CD4-positive, alpha-beta T cell treated with Interleukin-21 for 1 hour (primary cell): ENCODE measurements at regions not wholly inside any gene's neighbourhood (a gene's known extent, or its start where the extent isn't known, plus 50 kb on each side); places are given as distances from the start of the nearest gene placed in this dataset.
A peak's percentile ranks its signal among the peaks of the same experiment; 100 is the strongest.

Source experiments
- DNase-seq: peaks from one replicate; pipeline ENCODE4 v3.0.0-alpha.2; 2020

DNA sequence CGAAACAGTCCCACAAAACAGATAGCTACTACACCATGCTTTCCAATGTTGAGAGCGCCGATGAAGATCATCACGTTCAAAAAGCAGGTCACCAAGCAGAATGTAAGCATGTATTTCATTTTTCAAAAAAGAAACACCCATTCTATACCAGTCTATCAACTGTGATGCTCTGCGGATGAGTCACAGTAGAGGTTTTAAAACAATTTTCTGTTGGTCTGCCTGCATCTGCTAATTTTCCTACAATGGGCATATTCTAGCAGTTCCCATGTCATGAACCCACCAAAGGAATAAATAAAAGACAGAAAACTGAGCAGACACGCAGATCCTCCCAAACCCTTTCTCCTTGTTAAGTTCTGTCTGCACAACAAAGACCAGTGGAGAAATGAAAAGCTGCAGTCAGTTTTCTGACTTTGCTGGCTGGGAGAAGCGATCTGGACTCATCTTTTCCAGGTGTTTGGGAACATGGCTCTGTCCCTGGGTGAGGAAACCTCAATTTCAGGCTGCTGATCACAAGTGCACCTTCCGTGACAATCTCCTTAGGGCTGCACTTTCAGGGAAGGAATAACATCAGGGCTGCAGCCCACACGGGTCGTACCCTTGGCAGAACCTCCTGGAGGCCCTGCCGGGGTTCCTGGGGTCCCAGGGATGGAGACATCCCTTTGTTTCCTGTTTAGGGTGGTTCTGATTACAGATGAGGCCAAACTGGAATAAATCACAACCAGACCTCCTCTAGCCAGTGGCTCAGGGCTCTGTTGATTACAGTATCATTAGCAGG lies 200.1 kb downstream of the BMP7 start:
- no peak for DNase-seq

DNA sequence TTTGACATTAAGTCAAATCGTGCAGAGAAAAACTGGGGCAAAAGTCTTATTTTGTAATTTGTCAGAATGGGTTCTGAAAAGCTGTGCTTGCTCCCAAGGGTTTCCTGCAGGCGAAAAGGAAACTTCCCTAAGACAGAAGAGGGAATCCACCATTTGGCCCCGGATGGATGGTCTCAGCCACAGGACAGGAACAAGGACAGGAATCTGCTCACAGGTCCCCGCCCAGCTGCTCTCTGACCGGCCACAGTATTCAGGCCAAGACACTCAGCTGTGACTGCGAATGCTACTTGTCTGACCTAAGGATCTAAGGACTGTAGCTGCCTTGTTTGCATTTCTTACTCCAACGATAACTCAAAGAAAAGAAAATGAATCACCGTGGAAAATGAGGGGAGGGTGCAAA lies 197.0 kb downstream of the BMP7 start:
- no peak for DNase-seq

DNA sequence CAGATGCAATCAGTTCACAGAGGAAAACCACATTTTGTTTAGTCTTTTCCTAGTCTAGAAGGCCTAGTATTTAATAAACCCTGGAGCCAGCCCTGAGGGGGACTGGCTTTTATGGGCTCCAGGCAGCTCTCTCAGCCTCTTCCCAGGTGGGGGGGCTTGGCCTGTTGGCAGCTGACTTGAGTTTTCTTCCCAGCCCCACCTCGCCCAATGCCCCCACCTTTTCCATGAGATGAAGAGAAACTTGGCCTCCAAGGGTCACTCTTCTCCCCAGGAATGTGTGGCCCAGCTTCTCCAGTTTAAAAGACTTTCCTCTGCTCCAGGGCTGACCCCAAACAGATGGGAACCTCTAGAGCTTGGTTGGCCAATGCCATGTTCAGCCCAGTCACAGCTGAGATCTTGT lies 196.1 kb downstream of the BMP7 start:
- no peak for DNase-seq

DNA sequence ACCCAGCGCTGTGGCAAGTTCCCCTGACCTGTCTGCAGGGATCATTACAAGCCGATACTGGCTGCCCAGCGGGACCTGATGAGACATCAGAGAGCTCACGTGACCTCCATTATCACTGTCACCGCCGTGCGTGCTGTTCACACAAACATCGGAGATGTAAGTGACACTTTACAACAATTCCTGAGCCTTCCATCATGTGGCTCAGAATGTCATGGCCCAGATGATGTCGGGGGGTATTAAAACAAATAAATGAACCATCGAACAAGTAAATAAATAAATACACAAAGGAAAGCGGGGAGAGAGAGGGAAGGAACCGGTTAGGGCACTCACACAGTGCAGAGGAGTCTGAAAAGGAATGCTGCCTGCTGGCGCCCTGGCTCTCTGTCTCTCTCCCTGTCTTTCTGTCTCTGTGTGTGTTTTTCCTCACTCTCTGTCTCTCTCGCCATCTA lies 195.1 kb downstream of the BMP7 start:
- DNase-seq: no peak

DNA sequence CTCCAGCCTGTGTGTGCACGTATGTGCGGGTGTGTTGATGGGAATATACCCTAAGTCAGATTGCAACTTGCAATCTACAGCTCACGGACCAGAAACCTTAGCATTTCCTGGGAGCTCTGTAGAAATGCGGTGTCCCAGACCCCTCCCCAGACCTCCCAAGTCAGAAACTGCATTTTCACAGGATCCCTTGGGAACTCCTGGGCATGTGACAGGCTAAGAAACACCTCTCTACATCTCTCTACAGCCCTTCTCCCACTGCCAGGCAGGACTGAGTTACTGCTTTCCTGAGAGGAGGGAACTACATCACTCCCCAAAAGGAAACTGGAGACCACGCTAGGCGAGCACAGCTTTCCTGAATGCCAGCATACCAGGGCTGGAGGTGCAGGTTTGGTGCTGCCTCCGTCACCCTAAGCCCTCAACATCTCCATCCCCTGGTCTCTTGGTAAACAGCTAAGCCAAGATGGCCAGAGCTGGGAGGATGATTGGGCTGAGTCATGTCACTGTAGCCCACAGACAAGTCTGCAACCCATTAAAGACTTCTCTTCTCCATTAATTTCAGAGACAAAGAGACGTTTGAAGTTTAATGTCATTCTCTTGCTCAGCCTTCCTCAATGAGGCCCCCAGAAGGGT lies 194.4 kb downstream of the BMP7 start:
- no peak for DNase-seq

DNA sequence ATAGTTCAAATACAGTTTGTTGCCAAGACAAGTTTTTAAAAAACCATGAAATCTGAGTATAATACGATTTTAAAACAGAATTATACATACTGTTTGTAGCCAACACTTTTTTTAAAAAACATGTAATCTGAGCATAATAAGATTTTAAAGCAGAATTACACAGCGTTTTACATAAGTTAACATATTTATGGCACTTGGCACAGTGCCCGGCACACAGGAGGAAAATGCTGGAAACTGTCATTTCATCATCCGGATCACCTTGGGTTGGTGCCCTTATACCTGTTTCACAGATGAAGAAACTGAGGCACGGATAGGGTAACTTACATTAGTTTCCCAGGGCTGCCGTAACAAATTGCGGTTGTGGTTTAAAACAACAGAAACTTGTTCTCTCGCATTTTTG lies 193.0 kb downstream of the BMP7 start:
- DNase-seq: no peak

DNA sequence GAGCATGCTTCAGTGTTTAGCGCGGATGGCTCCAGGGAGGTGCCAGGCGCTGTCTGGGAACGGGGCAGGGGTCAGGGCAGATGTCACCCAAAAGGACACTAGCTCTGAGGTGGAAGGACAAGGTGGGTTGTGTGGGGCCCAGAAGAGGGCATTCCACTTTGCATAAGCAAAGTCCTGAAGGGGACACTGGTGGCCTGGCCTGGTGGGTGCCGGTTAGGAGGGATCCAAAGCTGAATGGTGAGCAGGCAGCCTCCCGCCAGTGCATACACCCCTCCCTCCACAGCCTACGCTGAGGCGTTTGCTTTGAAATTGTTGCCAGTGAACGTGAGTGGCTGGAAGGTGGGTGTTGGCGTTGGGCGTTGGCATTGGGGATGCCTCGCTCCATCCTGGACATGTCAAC lies 192.1 kb downstream of the BMP7 start:
- no peak for DNase-seq

DNA sequence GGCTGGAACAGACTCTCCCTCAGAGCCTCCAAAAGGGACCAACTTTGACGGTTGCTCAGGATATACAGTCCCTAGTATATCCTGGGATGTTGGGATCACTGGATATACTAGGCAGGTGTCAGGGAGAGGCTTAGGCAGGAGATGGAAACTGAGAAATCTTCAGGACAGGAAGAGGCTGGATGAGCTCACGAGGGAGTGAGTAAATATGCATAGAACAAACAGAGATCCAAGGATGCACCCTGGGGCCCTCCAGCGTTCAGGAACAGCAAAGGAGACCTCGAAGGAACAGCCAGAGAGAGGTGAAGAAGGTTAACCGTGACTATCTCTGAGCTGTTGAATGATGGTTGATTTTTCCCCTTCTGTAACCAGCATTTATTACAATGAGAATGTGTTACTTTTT lies 191.3 kb downstream of the BMP7 start:
- no peak for DNase-seq

DNA sequence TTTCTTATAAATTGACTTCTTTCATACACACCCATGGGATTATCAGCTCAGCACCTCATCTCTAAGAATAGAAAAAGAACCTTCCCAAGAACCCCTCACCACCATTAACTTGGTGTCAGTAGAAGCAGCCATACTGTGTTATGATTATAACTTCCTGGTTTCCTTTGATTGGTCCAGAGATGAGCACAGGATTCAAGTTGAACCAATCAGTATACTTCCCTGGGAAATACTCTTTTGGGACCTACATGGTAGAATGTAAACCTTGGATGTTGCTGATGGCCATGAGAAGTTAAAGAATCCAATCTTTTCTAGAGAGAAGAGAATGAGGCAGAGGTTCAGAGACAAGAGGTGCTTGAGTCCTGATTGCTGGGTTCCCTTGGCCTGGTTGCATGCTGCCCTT lies 190.8 kb downstream of the BMP7 start:
- no peak for DNase-seq

DNA sequence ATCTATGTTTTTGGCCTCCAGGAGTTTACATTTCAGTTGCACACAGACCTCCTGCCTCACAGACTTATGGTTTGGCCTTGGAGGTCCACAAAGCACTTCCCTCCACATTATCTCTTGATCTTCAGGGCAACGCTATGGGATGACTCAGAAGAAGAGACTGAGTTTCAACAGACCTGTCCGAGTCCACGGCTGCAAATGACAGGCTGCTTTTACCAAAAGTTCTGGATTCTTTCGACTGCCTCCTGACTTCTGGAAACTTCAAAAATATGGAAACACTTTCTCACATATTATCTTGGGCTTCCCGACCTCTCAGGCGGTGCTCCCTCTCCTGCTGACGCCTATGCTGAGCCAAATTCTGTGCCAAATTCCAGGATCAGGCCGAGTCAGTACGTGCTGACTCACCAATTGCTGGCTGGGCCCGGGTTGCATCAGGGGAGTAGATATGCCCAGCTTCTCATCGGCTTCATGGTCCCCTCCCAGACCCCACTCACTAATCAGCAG lies 190.2 kb downstream of the BMP7 start:
- DNase-seq: no peak

DNA sequence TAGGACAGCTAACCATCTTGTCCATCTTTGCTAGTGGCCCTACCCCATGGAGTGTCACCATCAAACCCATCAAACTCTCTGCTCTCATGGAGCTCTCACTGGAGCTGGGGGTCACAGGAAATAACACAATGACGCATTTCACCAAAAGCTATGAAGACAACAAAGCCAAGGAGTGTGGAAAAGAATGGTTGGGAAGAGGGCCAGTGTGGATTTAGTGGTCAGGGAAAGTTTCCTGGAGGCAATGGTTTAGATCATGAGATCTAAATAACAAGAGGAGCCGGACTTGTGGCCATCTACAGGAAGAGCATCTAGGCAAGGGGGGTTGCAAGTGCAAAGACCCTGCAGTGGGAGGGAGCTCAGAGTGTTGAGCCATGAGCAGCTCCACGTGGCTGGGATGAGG lies 189.5 kb downstream of the BMP7 start:
- no peak for DNase-seq

DNA sequence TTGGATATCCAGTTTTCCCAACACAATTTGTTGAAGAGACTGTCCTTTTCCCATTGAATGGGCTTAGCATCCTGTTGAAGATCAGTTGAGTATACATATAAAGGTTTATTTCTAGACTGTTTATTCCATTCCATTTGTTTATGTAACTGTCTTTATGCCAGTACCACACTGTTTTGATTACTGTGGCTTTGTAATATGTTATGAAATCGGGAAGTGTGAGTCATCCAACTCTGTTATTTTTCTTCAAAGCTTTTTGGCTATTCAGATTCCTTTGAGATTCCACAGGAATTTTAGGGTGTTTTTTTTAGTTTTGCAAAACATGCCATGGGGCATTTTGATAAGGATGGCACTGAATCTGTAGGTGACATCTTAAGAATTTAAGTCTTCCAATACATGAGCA lies 188.3 kb downstream of the BMP7 start:
- DNase-seq: no peak

DNA sequence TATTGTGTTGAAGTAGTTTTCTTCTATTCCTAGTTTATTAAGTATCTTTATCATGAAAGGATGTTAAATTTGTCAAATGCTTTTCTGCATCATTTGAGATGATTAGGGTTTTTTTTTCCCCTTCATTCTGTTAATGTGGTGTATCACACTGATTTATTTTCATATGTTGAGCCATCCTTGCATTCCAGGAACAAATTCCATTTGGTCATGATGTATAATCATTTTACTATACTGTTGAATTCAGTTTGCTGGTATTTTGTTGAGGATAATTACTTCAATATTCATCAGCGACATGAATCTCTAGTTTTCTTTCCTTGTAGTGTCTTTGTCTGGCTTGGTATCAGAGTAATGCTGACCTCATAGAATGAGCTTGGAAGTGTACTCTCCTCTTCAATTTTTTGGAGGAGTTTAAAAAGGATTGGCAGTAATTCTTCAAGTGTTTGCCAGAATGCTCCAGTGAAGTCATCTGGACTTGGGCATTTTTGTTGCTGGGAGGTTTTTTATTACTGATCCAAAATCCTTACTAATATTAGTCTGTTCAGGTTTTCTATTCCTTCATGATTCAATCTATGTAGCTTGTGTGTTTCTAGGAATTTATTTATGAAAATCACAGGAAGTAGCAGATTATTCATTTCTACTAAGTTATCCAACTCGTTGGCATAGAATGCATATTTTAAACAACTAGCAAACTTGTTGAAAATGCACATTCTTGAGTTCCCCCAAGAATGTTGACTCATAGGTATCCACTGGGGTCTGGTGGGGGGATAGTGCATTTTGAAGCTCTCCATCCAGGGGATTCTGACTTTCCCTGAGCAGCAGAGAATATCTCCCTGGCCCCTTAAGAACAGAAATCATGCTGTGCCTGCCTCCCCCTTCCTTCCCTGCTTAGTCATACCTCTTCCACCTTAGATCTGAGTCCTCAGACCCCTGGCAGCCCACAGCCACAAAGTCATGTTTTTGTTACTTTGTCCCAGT lies 187.1 kb downstream of the BMP7 start:
- no peak for DNase-seq

DNA sequence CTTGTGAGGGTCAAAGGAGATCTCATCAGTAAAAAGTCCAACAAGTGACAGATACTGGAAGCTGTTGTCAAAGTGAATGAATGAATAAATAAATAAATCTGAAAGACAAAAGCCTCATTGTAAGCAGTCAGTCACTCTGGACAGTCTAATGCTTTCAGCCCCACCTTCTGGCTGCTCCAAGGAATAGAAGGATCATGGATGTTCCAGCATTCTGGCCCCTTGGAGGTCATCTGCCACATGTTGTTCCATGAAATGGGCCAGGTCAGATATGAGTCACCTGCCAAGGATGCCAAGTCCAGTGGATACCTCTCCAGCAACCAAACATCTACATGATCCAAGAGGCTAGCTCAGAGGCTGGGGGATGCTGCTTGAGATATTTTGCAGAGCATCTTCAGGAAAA lies 185.6 kb downstream of the BMP7 start:
- no peak for DNase-seq

DNA sequence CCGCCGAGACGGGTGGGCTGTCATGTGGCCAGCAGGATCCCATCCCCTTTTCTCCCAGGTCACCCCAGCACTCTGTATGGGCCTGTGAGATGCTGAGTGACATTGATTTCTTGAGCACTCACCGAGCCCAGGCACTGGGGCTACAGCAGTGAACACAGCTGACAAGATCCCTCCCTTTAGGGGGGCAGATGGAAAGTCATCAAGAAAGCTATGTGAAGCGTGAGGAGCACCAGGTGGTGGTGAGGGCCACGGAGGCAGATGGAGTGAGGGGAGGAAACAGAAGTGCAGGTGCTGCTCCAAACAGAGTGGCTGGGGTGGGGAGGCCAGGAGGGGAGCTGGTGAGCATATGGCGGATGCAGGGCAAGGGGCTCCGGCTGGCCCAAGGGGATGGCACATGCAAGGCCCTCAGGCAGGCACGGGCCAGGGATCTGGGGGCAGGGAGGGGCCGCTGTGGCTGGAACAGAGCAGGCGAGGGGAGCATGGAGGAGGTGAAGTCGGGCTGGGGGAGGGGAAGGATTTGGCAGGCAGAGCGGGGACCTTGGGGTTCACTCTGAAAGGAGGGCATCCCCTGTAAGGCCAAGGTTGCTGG lies 184.0 kb downstream of the BMP7 start:
- no peak for DNase-seq

DNA sequence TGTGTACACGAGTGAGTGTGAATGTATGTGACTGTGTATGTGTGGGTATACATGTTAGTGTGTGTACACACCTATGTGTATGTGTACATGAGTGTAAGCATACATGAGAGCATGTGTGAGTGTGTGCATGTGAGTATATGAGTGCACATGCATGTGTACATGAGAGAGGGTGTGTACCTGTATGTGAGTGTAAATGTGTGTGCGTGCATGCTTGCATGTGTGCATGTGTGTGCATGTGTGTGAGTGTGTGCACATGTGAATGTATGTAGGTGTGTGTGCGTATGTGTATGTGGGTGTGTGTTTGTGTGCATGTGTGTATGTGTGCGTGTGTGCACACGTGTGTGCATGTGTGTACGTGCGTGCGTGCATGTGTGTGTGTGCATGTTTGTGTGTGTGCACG lies 183.4 kb downstream of the BMP7 start:
- DNase-seq: no peak

DNA sequence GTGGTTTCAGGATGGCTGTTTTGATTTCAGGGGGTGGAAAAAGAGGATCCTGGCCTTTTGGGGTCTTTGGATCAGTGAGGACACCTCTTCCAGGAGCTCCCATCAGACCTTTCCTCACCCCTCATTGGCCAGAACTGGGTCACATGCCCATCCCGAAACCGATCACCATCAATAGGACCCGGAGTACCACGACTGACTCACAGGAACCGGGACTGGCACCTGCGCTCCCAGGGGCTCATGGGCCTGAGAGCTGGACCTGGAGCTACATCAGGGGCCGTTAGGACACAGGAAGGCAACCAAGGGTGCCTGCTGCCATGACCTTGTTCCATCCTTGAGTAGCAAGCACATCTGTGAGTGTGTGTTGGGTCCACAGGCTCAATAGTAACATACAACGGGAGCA lies 180.4 kb downstream of the BMP7 start:
- no peak for DNase-seq

DNA sequence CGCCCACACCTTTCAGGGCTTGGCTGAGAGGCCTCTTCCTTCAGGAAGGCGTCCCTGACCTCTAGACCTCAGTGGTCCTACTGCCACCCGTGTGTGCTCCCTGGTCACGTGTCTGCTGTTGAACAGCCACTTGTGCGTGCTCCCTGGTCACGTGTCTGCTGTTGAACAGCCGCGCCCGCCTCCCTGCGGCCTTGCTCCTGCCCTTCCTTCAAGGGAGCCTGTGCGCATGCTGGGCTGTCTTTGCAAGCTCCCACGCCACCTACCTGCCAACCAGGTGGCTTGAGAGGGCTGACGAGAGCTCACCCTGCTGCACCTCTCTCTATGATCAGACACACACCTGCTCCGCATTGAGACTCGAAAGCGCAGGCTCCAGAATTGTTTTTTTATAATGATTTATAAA lies 179.3 kb downstream of the BMP7 start:
- no peak for DNase-seq

DNA sequence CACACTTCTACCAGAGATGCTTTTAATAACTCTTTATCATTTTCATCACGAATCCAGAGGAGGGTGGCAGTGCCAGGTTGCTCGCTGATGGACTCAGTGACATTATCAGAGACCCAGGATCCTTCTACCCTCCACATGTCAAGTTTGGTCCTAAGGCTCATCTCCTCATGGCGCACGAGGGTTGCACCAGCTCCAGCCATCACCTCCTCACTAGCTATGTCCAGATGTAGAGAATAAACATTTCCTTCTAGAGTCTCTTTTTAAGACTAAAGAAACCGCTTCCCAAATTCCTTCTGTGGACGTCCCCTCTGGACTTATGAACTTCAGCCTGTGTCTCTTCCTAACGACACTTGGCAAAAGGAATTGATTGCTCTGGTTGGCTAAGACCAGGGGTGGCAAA lies 178.7 kb downstream of the BMP7 start:
- no peak for DNase-seq

DNA sequence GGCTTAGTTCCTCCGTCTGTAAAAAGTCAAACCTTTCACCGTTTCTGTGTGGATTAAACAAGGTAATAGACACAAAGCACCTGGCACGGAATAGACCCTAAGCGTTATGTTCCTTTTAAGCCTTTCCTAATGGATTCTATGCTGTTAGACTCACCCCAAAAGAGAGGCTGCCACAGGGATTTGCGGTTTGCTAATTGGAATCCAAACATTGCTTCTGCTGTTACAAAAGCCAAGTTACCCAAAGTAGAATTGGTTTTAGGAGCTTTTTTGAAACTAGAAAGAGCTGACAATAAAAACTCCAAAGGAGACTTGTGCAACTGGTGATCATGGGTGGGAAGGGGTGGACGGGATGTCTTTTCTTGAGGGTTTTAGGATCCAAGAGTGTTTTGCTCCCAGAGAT lies 178.0 kb downstream of the BMP7 start:
- DNase-seq: no peak

DNA sequence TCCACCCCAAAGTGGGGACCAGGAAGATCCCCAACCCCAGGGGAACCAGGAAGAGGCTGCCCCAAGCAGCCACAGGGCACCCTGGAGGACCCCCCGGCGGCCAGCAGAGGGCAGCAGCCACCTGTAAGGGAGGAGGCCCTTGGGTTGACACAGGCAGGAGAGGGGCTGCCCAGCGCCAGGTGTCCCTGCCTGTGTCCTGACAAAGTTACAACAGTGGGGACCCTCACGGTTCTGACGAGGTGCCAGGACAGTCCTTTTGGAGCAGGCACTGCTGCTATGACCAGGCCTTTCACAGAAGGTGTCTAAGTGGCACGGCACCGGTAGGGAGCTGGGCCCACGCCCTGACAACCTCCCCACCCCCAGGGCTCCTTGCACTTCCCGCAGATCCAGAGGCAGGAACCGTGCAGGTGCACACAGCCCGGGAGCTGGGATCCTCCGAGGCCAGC lies 176.7 kb downstream of the BMP7 start:
- peak; percentile 40 for DNase-seq

DNA sequence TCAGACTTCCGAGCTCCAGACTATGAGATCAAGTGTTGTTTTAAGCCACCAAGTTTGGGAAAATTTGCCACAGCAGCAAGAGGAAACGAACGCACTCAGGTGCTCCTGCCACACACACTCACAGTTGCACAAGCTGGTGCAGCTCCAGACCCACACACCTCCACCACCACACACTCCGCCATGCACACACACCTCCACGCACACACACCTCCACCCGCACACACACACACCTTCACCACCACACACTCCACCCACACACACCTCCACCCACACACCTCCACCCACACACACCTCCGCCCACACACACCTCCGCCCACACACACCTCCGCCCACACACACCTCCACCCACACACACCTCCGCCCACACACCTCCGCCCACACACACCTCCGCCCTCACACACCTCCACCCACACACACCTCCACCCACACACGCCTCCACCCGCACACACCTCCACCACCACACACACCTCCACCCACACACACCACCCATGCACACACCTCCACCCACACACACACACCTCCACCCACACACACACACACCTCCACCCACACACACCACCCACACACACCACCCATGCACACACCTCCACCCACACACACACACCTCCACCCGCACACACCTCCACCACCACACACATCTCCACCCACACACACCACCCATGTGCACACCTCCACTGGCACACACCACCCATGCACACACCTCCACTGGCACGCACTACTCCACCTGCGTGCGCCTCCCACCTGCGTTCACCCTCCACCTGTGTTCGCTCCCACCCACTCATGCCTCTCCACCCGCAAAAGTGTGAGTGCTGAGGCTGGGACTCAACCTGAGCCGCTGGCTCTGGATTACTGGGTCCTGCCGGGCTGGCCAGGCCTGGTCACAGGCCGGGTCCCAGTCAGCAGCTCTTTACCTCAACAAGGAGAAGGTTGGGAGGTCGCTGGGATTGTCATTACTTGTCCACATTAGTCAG lies 175.6 kb downstream of the BMP7 start:
- no peak for DNase-seq
